C4-2B (cell line): ENCODE measurements at regions not wholly inside any gene's neighbourhood (a gene's known extent, or its start where the extent isn't known, plus 50 kb on each side); places are given as distances from the start of the nearest gene placed in this dataset.
A peak's percentile ranks its signal among the peaks of the same experiment; 100 is the strongest.

Experiments used
- H3K27ac ChIP-seq: fragments of 450-650 bp; 2 replicates; pipeline ENCODE4 v1.5.1; 2017
- ZFX ChIP-seq: fragments of 450-650 bp; IDR thresholded peaks from 2 replicates; pipeline ENCODE4 v1.6.1; 2017
- TF ChIP-seq, protein P1 (sequence below): fragments of 450-650 bp; conservative IDR thresholded peaks from 2 replicates; pipeline ENCODE4 v1.5.1; 2017; ENCODE audit warnings: mild to moderate bottlenecking

- TF ChIP-seq, protein P1, sequence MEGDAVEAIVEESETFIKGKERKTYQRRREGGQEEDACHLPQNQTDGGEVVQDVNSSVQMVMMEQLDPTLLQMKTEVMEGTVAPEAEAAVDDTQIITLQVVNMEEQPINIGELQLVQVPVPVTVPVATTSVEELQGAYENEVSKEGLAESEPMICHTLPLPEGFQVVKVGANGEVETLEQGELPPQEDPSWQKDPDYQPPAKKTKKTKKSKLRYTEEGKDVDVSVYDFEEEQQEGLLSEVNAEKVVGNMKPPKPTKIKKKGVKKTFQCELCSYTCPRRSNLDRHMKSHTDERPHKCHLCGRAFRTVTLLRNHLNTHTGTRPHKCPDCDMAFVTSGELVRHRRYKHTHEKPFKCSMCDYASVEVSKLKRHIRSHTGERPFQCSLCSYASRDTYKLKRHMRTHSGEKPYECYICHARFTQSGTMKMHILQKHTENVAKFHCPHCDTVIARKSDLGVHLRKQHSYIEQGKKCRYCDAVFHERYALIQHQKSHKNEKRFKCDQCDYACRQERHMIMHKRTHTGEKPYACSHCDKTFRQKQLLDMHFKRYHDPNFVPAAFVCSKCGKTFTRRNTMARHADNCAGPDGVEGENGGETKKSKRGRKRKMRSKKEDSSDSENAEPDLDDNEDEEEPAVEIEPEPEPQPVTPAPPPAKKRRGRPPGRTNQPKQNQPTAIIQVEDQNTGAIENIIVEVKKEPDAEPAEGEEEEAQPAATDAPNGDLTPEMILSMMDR, result no peak
- TF ChIP-seq ZFX, result no peak
- no peak overlapping the region for H3K27ac ChIP-seq
Observed at GRCh38 chr16:79295746-79296145, 304.8 kb downstream of the MAF start.

- no peak for TF ChIP-seq ZFX
- TF ChIP-seq, protein P1, result no peak
- no peak overlapping the region for H3K27ac ChIP-seq
Observed at GRCh38 chr16:79295162-79295561, 305.4 kb downstream of the MAF start.

- H3K27ac ChIP-seq, result no peak overlapping the region
- TF ChIP-seq, protein P1, result no peak
- TF ChIP-seq ZFX, result no peak
Observed at GRCh38 chr16:79294568-79294967, 306.0 kb downstream of the MAF start.

DNA sequence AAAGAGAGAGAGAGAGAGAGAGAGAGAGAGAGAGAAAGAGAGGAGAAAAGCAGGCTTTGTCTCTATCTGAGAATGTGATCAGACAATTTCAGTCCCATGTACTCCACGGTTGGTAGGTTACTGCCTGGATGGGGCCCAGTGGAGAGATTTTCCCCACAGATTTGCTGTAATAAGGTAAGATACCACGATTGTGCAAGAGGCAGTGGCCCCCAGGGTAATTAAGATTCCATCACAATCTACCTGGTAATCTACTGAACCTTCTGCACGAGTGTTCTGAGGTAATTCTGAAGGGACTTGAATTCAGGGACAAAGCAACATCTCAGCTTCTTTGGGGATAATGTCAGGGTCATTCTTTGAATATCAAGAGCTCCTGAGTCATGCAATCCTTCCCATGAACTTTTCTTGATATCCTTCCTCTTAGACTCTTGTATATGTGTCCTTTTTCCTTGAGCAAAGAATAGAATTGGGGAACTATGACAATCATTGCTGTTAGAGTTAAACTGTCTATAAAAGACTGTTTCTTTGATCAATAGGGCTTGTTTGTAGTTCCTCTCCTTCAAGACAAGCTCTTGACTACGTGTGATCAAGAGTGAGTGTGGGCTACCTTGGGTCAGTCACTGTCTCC, 306.6 kb downstream of the MAF start:
- TF ChIP-seq, protein P1, result no peak
- TF ChIP-seq ZFX, result no peak
- no peak overlapping the region for H3K27ac ChIP-seq

DNA sequence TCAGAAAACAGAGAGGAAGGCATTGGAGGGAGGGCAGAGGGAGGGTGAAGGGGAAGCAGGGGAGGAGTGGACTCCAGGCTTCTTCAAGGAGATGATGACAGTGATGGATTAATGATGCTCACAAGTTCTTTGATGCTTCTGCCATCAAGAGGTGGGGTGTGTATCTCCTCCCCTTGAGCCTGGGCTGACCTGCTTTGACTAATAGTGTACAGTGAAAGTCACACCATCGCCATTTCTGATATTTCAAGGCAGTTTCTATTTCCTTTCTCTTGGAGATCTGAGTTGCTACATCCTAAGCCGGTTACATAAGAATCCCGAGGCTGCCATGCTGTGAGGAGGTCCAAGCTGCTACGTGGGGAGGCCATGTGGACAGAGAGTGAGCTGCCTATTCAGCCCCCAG, 312.5 kb downstream of the MAF start:
- TF ChIP-seq ZFX, result no peak
- TF ChIP-seq, protein P1, result no peak

GRCh38 chr16:79287424-79287917, 313.1 kb downstream of the MAF start:
- TF ChIP-seq, protein P1, result no peak
- no peak for TF ChIP-seq ZFX

More for the DNA sequence above, 312.5 kb downstream of the MAF start:
- H3K27ac ChIP-seq, result no peak overlapping the region

GRCh38 chr16:79286646-79287423, 313.7 kb downstream of the MAF start:
- TF ChIP-seq, protein P1, result no peak
- no peak for TF ChIP-seq ZFX
- H3K27ac ChIP-seq, result peak overlapping the region; percentile 51

More at GRCh38 chr16:79287424-79287917, 313.1 kb downstream of the MAF start:
- peak overlapping the region; percentile 51 for H3K27ac ChIP-seq
